ENCODE measurements at regions not wholly inside any gene's neighbourhood (a gene's known extent, or its start where the extent isn't known, plus 50 kb on each side); places are given as distances from the start of the nearest gene placed in this dataset.

- no peak overlapping the region for H3K4me3 Mint-ChIP-seq (ENCODE audit: low read depth, unreplicated experiment)
- intact Hi-C loops (cut with micrococcal nuclease; ENCODE audit: unreplicated experiment) = no loop called here
- CTCF ChIA-PET = interaction anchor here (0.6 to 2.7 kb wide), 5 partner anchors 8 to 431 kb away, joined by 3 to 12 read pairs (median 5); no protein-coding TSS in a partner anchor
- no peaks in the 10 kb centered on the region for H3K27me3 Mint-ChIP-seq (ENCODE audit: unreplicated experiment)
- TF ChIP-seq CTCF (IDR thresholded peaks at IDR 0.05; ENCODE audit: unreplicated experiment) = no peak
- DNase-seq = no peak
- H3K27ac Mint-ChIP-seq (ENCODE audit: unreplicated experiment) = no peak overlapping the region
- H3K36me3 Mint-ChIP-seq (ENCODE audit: insufficient read depth, unreplicated experiment) = no peaks in the 10 kb centered on the region
- no peaks in the 10 kb centered on the region for H3K9me3 Mint-ChIP-seq (ENCODE audit: low read depth, unreplicated experiment)
- no peaks in the 10 kb centered on the region for H3K4me1 Mint-ChIP-seq (ENCODE audit: low read depth, unreplicated experiment)
- BruUV-seq (replicated peaks) = TSS peak; percentile 59
Observed at GRCh38 chr7:106597751-106598546, 63.0 kb downstream of the CCDC71L start.

- no peak for TF ChIP-seq CTCF (IDR thresholded peaks at IDR 0.05; ENCODE audit: unreplicated experiment)
- Mint-ChIP-seq H3K4me3 (ENCODE audit: low read depth, unreplicated experiment) (no peak overlapping the region), H3K4me1 (ENCODE audit: low read depth, unreplicated experiment) (no peaks in the 10 kb centered on the region), H3K27ac (ENCODE audit: unreplicated experiment) (no peak overlapping the region), H3K36me3 (ENCODE audit: insufficient read depth, unreplicated experiment) (no peaks in the 10 kb centered on the region), H3K9me3 (ENCODE audit: low read depth, unreplicated experiment) (no peaks in the 10 kb centered on the region), H3K27me3 (ENCODE audit: unreplicated experiment) (no peaks in the 10 kb centered on the region)
- no TSS peak for BruUV-seq (replicated peaks)
- CTCF ChIA-PET = interaction anchor here (0.6 to 2.7 kb wide), 2 partner anchors 9 to 14 kb away, joined by 3 to 12 read pairs; no protein-coding TSS in a partner anchor
- intact Hi-C loops (cut with micrococcal nuclease; ENCODE audit: unreplicated experiment) = no loop called here
- DNase-seq = no peak
Observed at GRCh38 chr7:106597014-106597413, 63.9 kb downstream of the CCDC71L start.

GRCh38 chr7:106595922-106596321, 65.0 kb downstream of the CCDC71L start:
- intact Hi-C loops (cut with micrococcal nuclease; ENCODE audit: unreplicated experiment) = no loop called here
- DNase-seq = no peak
- H3K9me3 Mint-ChIP-seq (ENCODE audit: low read depth, unreplicated experiment) = no peaks in the 10 kb centered on the region
- H3K4me1 Mint-ChIP-seq (ENCODE audit: low read depth, unreplicated experiment) = no peaks in the 10 kb centered on the region
- no peaks in the 10 kb centered on the region for H3K36me3 Mint-ChIP-seq (ENCODE audit: insufficient read depth, unreplicated experiment)
- H3K4me3 Mint-ChIP-seq (ENCODE audit: low read depth, unreplicated experiment) = no peak overlapping the region
- CTCF ChIA-PET = interaction anchor here (0.9 kb wide), 1 partner anchor 15 kb away, joined by 3 read pairs; no protein-coding TSS in a partner anchor
- no peaks in the 10 kb centered on the region for H3K27me3 Mint-ChIP-seq (ENCODE audit: unreplicated experiment)
- BruUV-seq (replicated peaks) = no TSS peak
- H3K27ac Mint-ChIP-seq (ENCODE audit: unreplicated experiment) = no peak overlapping the region
- no peak for TF ChIP-seq CTCF (IDR thresholded peaks at IDR 0.05; ENCODE audit: unreplicated experiment)

GRCh38 chr7:106593028-106593417, 67.9 kb downstream of the CCDC71L start:
- H3K4me1 Mint-ChIP-seq (ENCODE audit: low read depth, unreplicated experiment) = no peaks in the 10 kb centered on the region
- H3K4me3 Mint-ChIP-seq (ENCODE audit: low read depth, unreplicated experiment) = no peak overlapping the region
- no peak for DNase-seq
- CTCF ChIA-PET = no interaction called here
- no peaks in the 10 kb centered on the region for H3K27me3 Mint-ChIP-seq (ENCODE audit: unreplicated experiment)
- no peaks in the 10 kb centered on the region for H3K36me3 Mint-ChIP-seq (ENCODE audit: insufficient read depth, unreplicated experiment)
- BruUV-seq (replicated peaks) = no TSS peak
- no peak overlapping the region for H3K27ac Mint-ChIP-seq (ENCODE audit: unreplicated experiment)
- H3K9me3 Mint-ChIP-seq (ENCODE audit: low read depth, unreplicated experiment) = no peaks in the 10 kb centered on the region
- intact Hi-C loops (cut with micrococcal nuclease; ENCODE audit: unreplicated experiment) = no loop called here
- no peak for TF ChIP-seq CTCF (IDR thresholded peaks at IDR 0.05; ENCODE audit: unreplicated experiment)

All from Calu3 (cell line).